Heart left ventricle (tissue), 16 donors: ENCODE measurements at regions not wholly inside any gene's neighbourhood (a gene's known extent, or its start where the extent isn't known, plus 50 kb on each side); places are given as distances from the start of the nearest gene placed in this dataset.

Source experiments
- ATAC-seq, 4 donors: fragments of 200-7000 bp; cut with Tn5 transposase; one replicate each; pipeline ENCODE4 v1.9.1; 2020 to 2022; ENCODE audit warnings: moderate library complexity in 4 of 4, mild to moderate bottlenecking in 3 of 4, moderate number of reproducible peaks in 1 of 4
- DNase-seq, 5 donors: peaks; one replicate each; pipeline ENCODE4 v3.0.0-alpha.2; 2020
- H3K27ac ChIP-seq, 12 donors: fragments of 200-600 bp; sonication (generic) in 4 of 12; one replicate each; pipeline versions ENCODE4 v1.5.0 to v1.8.0; 2016 to 2022; ENCODE audit warnings: mild to moderate bottlenecking in 2 of 12
- H3K27me3 ChIP-seq, 9 donors: fragments of 200-600 bp; sonication (generic) in 2 of 9; one replicate each; pipeline versions ENCODE4 v1.5.1 to v1.8.0; 2016 to 2022; ENCODE audit warnings: mild to moderate bottlenecking in 3 of 9
- H3K36me3 ChIP-seq, 9 donors: fragments of 200-600 bp; sonication (generic) in 2 of 9; one replicate each; pipeline versions ENCODE4 v1.5.0 to v1.8.0; 2018 to 2022; ENCODE audit warnings: mild to moderate bottlenecking in 2 of 9
- H3K4me1 ChIP-seq, 12 donors: fragments of 200-600 bp; sonication (generic) in 4 of 12; one replicate each; pipeline versions ENCODE4 v1.5.0 to v1.8.0; 2016 to 2022; ENCODE audit warnings: mild to moderate bottlenecking in 3 of 12
- H3K4me3 ChIP-seq, 12 donors: fragments of 200-600 bp; sonication (generic) in 4 of 12; one replicate each; pipeline versions ENCODE4 v1.5.0 to v1.8.0; 2017 to 2022; ENCODE audit warnings: mild to moderate bottlenecking in 9 of 12, moderate library complexity in 4 of 12
- H3K9me3 ChIP-seq, 12 donors: fragments of 200-600 bp; sonication (generic) in 4 of 12; one replicate each; pipeline versions ENCODE4 v1.5.0 to v1.8.0; 2016 to 2022; ENCODE audit warnings: mild to moderate bottlenecking in 1 of 12
- CTCF ChIP-seq, 12 donors: fragments of 200-600 bp; sonication (generic) in 4 of 12; IDR thresholded peaks; one replicate each; pipeline versions ENCODE4 v1.5.0 to v1.8.0; 2018 to 2022; ENCODE audit warnings: antibody characterized with exemption in 12 of 12, mild to moderate bottlenecking in 5 of 12
- POLR2A ChIP-seq, 2 donors: fragments of 450-650 bp; IDR thresholded peaks; one replicate each; pipeline ENCODE4 v1.6.1; 2017; ENCODE audit warnings: antibody characterized with exemption in 2 of 2, mild to moderate bottlenecking in 2 of 2, moderate library complexity in 2 of 2
- WGBS, 4 donors: extraction: QIAGEN DNeasy Blood & Tissue Kit in 2 of 4; methylation state at CpG; one replicate each; pipeline versions ENCODE4 v1.1.5 to v1.1.7; 2013 to 2018; 5-methylcytosine and 5-hydroxymethylcytosine counted together
- intact Hi-C, 10 donors: fragments of 100-400 bp; cut with DNase I; formaldehyde crosslinking; loops; one replicate each; pipeline versions ENCODE4 v1.11.1 to v1.14.2; 2022
- donor health status: ischemic (EF 13 %, LVEDD 7.1; RV severe dilation, severe dysfunction).
- donor health status: healthy with polysubstance abuse.
- donor health status: DM: no; HTN: yes; CAD: no.
- donor health status: DM: no; HTN: no; CAD: no.
- donor health status: ischemic (EF 25% LVEDD 6.9; RV normal size, moderate dysfunction).
- donor health status: ischemic (EF 25% LVEDD 5.7; RV mildly dilated, moderate dysfunction).
- donor health status: healthy.
- donor health status: DM: yes; HTN: yes; CAD: no.
- donor health status: ischemic (EF 35%, LVEDD 5.7; RV mildly dilated, moderate dysfunction).
- donor health status: nonischemic (EF 11% LVEDD 7.7; RV severe dilation, severe dysfunction).
- donor health status: DM: yes; HTN: yes; CAD: no.
- donor health status: PGD.
- donor health status: ischemic (EF 29% LVEDD 5.4; RV normal size, mild dysfunction).
- donor health status: nonischemic (EF 23%, LVEDD 6.1; RV moderate dilation, normal function).

GRCh38 chr18:76647322-76647721 is 152.3 kb upstream of the ZNF516 start:
- peaks cover 0 to 12% (median 0%) of the 10 kb centered on the region in 9 donors for H3K27me3 ChIP-seq
- H3K4me3 ChIP-seq, result no peak overlapping the region
- no peaks in the 10 kb centered on the region for H3K36me3 ChIP-seq
- H3K4me1 ChIP-seq, result no peaks in the 10 kb centered on the region
- intact Hi-C loops, result no loop called here
- no peak for TF ChIP-seq POLR2A (IDR thresholded peaks at IDR 0.05)
- TF ChIP-seq CTCF (IDR thresholded peaks at IDR 0.05), result no peak
- peak in 1 of 5 donors; percentile 45 for DNase-seq
- ATAC-seq, result no peak
- H3K27ac ChIP-seq, result no peak overlapping the region
- no peaks in the 10 kb centered on the region for H3K9me3 ChIP-seq
- WGBS, 4 donors, result 74 to 77% (median 76%) methylated on average over 11 of the region's 11 CpGs

DNA sequence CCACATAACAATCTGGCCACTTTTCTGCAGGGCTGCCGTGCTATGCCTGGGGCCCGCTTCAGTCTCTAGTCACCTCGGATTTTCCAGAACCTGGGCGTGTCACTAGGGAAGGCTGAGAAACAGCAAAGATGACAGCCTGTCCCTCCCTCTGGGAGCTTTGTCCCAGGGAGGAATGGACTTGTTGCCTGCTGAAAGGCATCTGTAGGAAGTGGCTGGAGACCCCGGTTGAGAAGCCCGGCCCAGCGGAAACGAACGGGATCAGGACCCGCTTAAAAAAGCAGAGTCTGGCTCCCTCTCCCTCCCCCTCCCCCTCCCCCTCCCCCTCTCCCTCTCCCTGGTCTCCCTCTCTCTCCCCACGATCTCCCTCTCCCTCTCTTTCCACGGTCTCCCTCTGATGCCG is 149.5 kb upstream of the ZNF516 start:
- ATAC-seq, result no peak
- DNase-seq, result no peak
- TF ChIP-seq CTCF (IDR thresholded peaks at IDR 0.05) (no peak), POLR2A (IDR thresholded peaks at IDR 0.05) (no peak)
- Histone ChIP-seq H3K4me1 (no peaks in the 10 kb centered on the region), H3K4me3 (no peak overlapping the region), H3K27me3 (no peaks in the 10 kb centered on the region), H3K27ac (no peak overlapping the region), H3K9me3 (no peaks in the 10 kb centered on the region), H3K36me3 (no peaks in the 10 kb centered on the region)
- intact Hi-C loops, result no loop called here
- 84 to 91% (median 90%) methylated on average over 13 of the region's 13 CpGs for WGBS, 4 donors

- ATAC-seq, result no peak
- intact Hi-C loops, result no loop called here
- WGBS, 4 donors, result 74 to 89% (median 86%) methylated on average over 6 of the region's 6 CpGs
Measured at GRCh38 chr18:76643996-76644395, 149.0 kb upstream of the ZNF516 start.

GRCh38 chr18:76643199-76643598 is 148.2 kb upstream of the ZNF516 start:
- H3K4me1 ChIP-seq, result no peaks in the 10 kb centered on the region
- WGBS, 4 donors, result 85 to 91% (median 91%) methylated on average over 2 of the region's 2 CpGs

More at GRCh38 chr18:76643996-76644395, 149.0 kb upstream of the ZNF516 start:
- no peak for DNase-seq
- Histone ChIP-seq H3K9me3 (no peaks in the 10 kb centered on the region), H3K4me3 (no peak overlapping the region), H3K27me3 (no peaks in the 10 kb centered on the region), H3K36me3 (no peaks in the 10 kb centered on the region), H3K4me1 (no peaks in the 10 kb centered on the region), H3K27ac (no peak overlapping the region)
- TF ChIP-seq POLR2A (IDR thresholded peaks at IDR 0.05), result no peak
- TF ChIP-seq CTCF (IDR thresholded peaks at IDR 0.05), result no peak

More at GRCh38 chr18:76643199-76643598, 148.2 kb upstream of the ZNF516 start:
- Histone ChIP-seq H3K27me3 (no peaks in the 10 kb centered on the region), H3K36me3 (no peaks in the 10 kb centered on the region), H3K4me3 (no peak overlapping the region), H3K27ac (no peak overlapping the region), H3K9me3 (no peaks in the 10 kb centered on the region)
- ATAC-seq, result no peak
- no peak for DNase-seq
- TF ChIP-seq CTCF (IDR thresholded peaks at IDR 0.05), result no peak
- TF ChIP-seq POLR2A (IDR thresholded peaks at IDR 0.05), result no peak
- intact Hi-C loops, result no loop called here
